Fibroblast of villous mesenchyme (primary cell): ENCODE measurements at regions not wholly inside any gene's neighbourhood (a gene's known extent, or its start where the extent isn't known, plus 50 kb on each side); places are given as distances from the start of the nearest gene placed in this dataset.
"Not testable (repeated sequence)": the region's sequence is repeated elsewhere in the genome, so short reads cannot be mapped to it uniquely, and the experiment has no call there.

Experiments
- DNase-seq: peaks from one replicate; pipeline ENCODE4 v3.0.0-alpha.2; 2010; ENCODE audit warnings: low read depth
- H3K4me3 ChIP-seq: 2 replicates; pipeline ENCODE4 v1.5.1; 2011; ENCODE audit warnings: low read depth, mild to moderate bottlenecking, low read length
- CTCF ChIP-seq: IDR thresholded peaks from 2 replicates; pipeline ENCODE4 v1.5.1; 2012; ENCODE audit warnings: low read depth, mild to moderate bottlenecking, low read length; ENCODE audit not compliant: insufficient read depth

- no peak overlapping the region for H3K4me3 ChIP-seq
- DNase-seq = no peak
- TF ChIP-seq CTCF = no peak
These were observed 179.2 kb downstream of the EDEM1 start for GRCh38 chr3:5366746-5367145.

- not testable (repeated sequence) for H3K4me3 ChIP-seq, DNase-seq
These were observed 184.0 kb downstream of the EDEM1 start for GRCh38 chr3:5371555-5371954.

- no peak for DNase-seq
- H3K4me3 ChIP-seq = no peak overlapping the region
- TF ChIP-seq CTCF = no peak
These were observed 189.3 kb downstream of the EDEM1 start for GRCh38 chr3:5376761-5377160.

GRCh38 chr3:5379266-5379665, 191.8 kb downstream of the EDEM1 start:
- DNase-seq, H3K4me3 ChIP-seq: not testable (repeated sequence)

- not testable (repeated sequence) for DNase-seq, H3K4me3 ChIP-seq
These were observed 196.2 kb downstream of the EDEM1 start for GRCh38 chr3:5383486-5384263.

GRCh38 chr3:5384557-5385236, 197.2 kb downstream of the EDEM1 start:
- TF ChIP-seq CTCF = no peak
- DNase-seq = no peak
- H3K4me3 ChIP-seq = no peak overlapping the region

GRCh38 chr3:5388091-5388490, 200.6 kb downstream of the EDEM1 start:
- H3K4me3 ChIP-seq = no peak overlapping the region
- DNase-seq = no peak
- no peak for TF ChIP-seq CTCF

GRCh38 chr3:5389057-5389456, 201.6 kb downstream of the EDEM1 start:
- TF ChIP-seq CTCF = no peak
- no peak for DNase-seq
- no peak overlapping the region for H3K4me3 ChIP-seq
